ENCODE measurements at regions not wholly inside any gene's neighbourhood (a gene's known extent, or its start where the extent isn't known, plus 50 kb on each side); places are given as distances from the start of the nearest gene placed in this dataset.
A peak's percentile ranks its signal among the peaks of the same experiment; 100 is the strongest.

- H3K4me1 ChIP-seq (ENCODE audit: control insufficient read depth in 2 of 2, insufficient read depth in 2 of 2, low read length in 2 of 2): no peaks in the 10 kb centered on the region
- H3K36me3 ChIP-seq (ENCODE audit: control insufficient read depth in 2 of 2, insufficient read depth in 2 of 2, low read length in 1 of 2): no peaks in the 10 kb centered on the region
- H3K27ac ChIP-seq (ENCODE audit: low read depth in 1 of 2, low read length in 1 of 2): no peak overlapping the region
- no peaks in the 10 kb centered on the region for H3K9me3 ChIP-seq (ENCODE audit: control insufficient read depth in 2 of 2, insufficient read depth in 1 of 2, low read length in 1 of 2)
- H3K27me3 ChIP-seq (ENCODE audit: control insufficient read depth in 2 of 2, insufficient read depth in 1 of 2, low read length in 1 of 2): no peaks in the 10 kb centered on the region
- no peak overlapping the region for H3K4me3 ChIP-seq (ENCODE audit: low read length in 2 of 2)
- peak in 2 of 9 donors; percentile 1 to 7 for DNase-seq (ENCODE audit: low read depth in 6 of 9, low spot score in 9 of 9)
These were observed 619.2 kb upstream of the SGCG start for GRCh38 chr13:22561581-22561980.

GRCh38 chr13:22562116-22562515 lies 618.7 kb upstream of the SGCG start:
- no peaks in the 10 kb centered on the region for H3K4me1 ChIP-seq (ENCODE audit: control insufficient read depth in 2 of 2, insufficient read depth in 2 of 2, low read length in 2 of 2)
- no peaks in the 10 kb centered on the region for H3K9me3 ChIP-seq (ENCODE audit: control insufficient read depth in 2 of 2, insufficient read depth in 1 of 2, low read length in 1 of 2)
- no peak overlapping the region for H3K27ac ChIP-seq (ENCODE audit: low read depth in 1 of 2, low read length in 1 of 2)
- no peak overlapping the region for H3K4me3 ChIP-seq (ENCODE audit: low read length in 2 of 2)
- no peaks in the 10 kb centered on the region for H3K36me3 ChIP-seq (ENCODE audit: control insufficient read depth in 2 of 2, insufficient read depth in 2 of 2, low read length in 1 of 2)
- DNase-seq (ENCODE audit: low read depth in 6 of 9, low spot score in 9 of 9): no peak
- 94% methylated on average over 1 of the region's 1 CpG for WGBS
- H3K27me3 ChIP-seq (ENCODE audit: control insufficient read depth in 2 of 2, insufficient read depth in 1 of 2, low read length in 1 of 2): no peaks in the 10 kb centered on the region

GRCh38 chr13:22563272-22563671 lies 617.5 kb upstream of the SGCG start:
- Histone ChIP-seq H3K27me3 (ENCODE audit: control insufficient read depth in 2 of 2, insufficient read depth in 1 of 2, low read length in 1 of 2) (no peaks in the 10 kb centered on the region), H3K27ac (ENCODE audit: low read depth in 1 of 2, low read length in 1 of 2) (no peak overlapping the region), H3K4me1 (ENCODE audit: control insufficient read depth in 2 of 2, insufficient read depth in 2 of 2, low read length in 2 of 2) (no peaks in the 10 kb centered on the region), H3K4me3 (ENCODE audit: low read length in 2 of 2) (no peak overlapping the region), H3K36me3 (ENCODE audit: control insufficient read depth in 2 of 2, insufficient read depth in 2 of 2, low read length in 1 of 2) (no peaks in the 10 kb centered on the region), H3K9me3 (ENCODE audit: control insufficient read depth in 2 of 2, insufficient read depth in 1 of 2, low read length in 1 of 2) (no peaks in the 10 kb centered on the region)
- no peak for DNase-seq (ENCODE audit: low read depth in 6 of 9, low spot score in 9 of 9)

GRCh38 chr13:22569811-22570210 lies 611.0 kb upstream of the SGCG start:
- DNase-seq (ENCODE audit: low read depth in 6 of 9, low spot score in 9 of 9): no peak
- no peak overlapping the region for H3K27ac ChIP-seq (ENCODE audit: low read depth in 1 of 2, low read length in 1 of 2)
- H3K4me3 ChIP-seq (ENCODE audit: low read length in 2 of 2): no peak overlapping the region
- no peaks in the 10 kb centered on the region for H3K36me3 ChIP-seq (ENCODE audit: control insufficient read depth in 2 of 2, insufficient read depth in 2 of 2, low read length in 1 of 2)
- H3K4me1 ChIP-seq (ENCODE audit: control insufficient read depth in 2 of 2, insufficient read depth in 2 of 2, low read length in 2 of 2): no peaks in the 10 kb centered on the region
- 94% methylated on average over 2 of the region's 2 CpGs for WGBS
- no peaks in the 10 kb centered on the region for H3K27me3 ChIP-seq (ENCODE audit: control insufficient read depth in 2 of 2, insufficient read depth in 1 of 2, low read length in 1 of 2)
- H3K9me3 ChIP-seq (ENCODE audit: control insufficient read depth in 2 of 2, insufficient read depth in 1 of 2, low read length in 1 of 2): no peaks in the 10 kb centered on the region

GRCh38 chr13:22589880-22590279 lies 590.9 kb upstream of the SGCG start:
- H3K27me3 ChIP-seq (ENCODE audit: control insufficient read depth in 2 of 2, insufficient read depth in 1 of 2, low read length in 1 of 2): no peaks in the 10 kb centered on the region
- H3K9me3 ChIP-seq (ENCODE audit: control insufficient read depth in 2 of 2, insufficient read depth in 1 of 2, low read length in 1 of 2): peaks cover 2 to 15% of the 10 kb centered on the region in 2 donors
- H3K4me1 ChIP-seq (ENCODE audit: control insufficient read depth in 2 of 2, insufficient read depth in 2 of 2, low read length in 2 of 2): no peaks in the 10 kb centered on the region
- no peak for DNase-seq (ENCODE audit: low read depth in 6 of 9, low spot score in 9 of 9)
- H3K4me3 ChIP-seq (ENCODE audit: low read length in 2 of 2): no peak overlapping the region
- H3K36me3 ChIP-seq (ENCODE audit: control insufficient read depth in 2 of 2, insufficient read depth in 2 of 2, low read length in 1 of 2): no peaks in the 10 kb centered on the region
- no peak overlapping the region for H3K27ac ChIP-seq (ENCODE audit: low read depth in 1 of 2, low read length in 1 of 2)
- 71% methylated on average over 4 of the region's 4 CpGs for WGBS

GRCh38 chr13:22592515-22592914 lies 588.3 kb upstream of the SGCG start:
- no peak overlapping the region for H3K4me3 ChIP-seq (ENCODE audit: low read length in 2 of 2)
- no peaks in the 10 kb centered on the region for H3K4me1 ChIP-seq (ENCODE audit: control insufficient read depth in 2 of 2, insufficient read depth in 2 of 2, low read length in 2 of 2)
- H3K36me3 ChIP-seq (ENCODE audit: control insufficient read depth in 2 of 2, insufficient read depth in 2 of 2, low read length in 1 of 2): no peaks in the 10 kb centered on the region
- no peaks in the 10 kb centered on the region for H3K27me3 ChIP-seq (ENCODE audit: control insufficient read depth in 2 of 2, insufficient read depth in 1 of 2, low read length in 1 of 2)
- DNase-seq (ENCODE audit: low read depth in 6 of 9, low spot score in 9 of 9): no peak
- peaks cover 0 to 8% of the 10 kb centered on the region in 2 donors for H3K9me3 ChIP-seq (ENCODE audit: control insufficient read depth in 2 of 2, insufficient read depth in 1 of 2, low read length in 1 of 2)
- no peak overlapping the region for H3K27ac ChIP-seq (ENCODE audit: low read depth in 1 of 2, low read length in 1 of 2)

- 87% methylated on average over 10 of the region's 10 CpGs for WGBS
- H3K27me3 ChIP-seq (ENCODE audit: control insufficient read depth in 2 of 2, insufficient read depth in 1 of 2, low read length in 1 of 2): no peaks in the 10 kb centered on the region
- DNase-seq (ENCODE audit: low read depth in 6 of 9, low spot score in 9 of 9): no peak
- no peaks in the 10 kb centered on the region for H3K4me1 ChIP-seq (ENCODE audit: control insufficient read depth in 2 of 2, insufficient read depth in 2 of 2, low read length in 2 of 2)
- H3K27ac ChIP-seq (ENCODE audit: low read depth in 1 of 2, low read length in 1 of 2): no peak overlapping the region
- H3K36me3 ChIP-seq (ENCODE audit: control insufficient read depth in 2 of 2, insufficient read depth in 2 of 2, low read length in 1 of 2): no peaks in the 10 kb centered on the region
- peaks cover 0 to 8% of the 10 kb centered on the region in 2 donors for H3K9me3 ChIP-seq (ENCODE audit: control insufficient read depth in 2 of 2, insufficient read depth in 1 of 2, low read length in 1 of 2)
- H3K4me3 ChIP-seq (ENCODE audit: low read length in 2 of 2): no peak overlapping the region
These were observed 586.7 kb upstream of the SGCG start for GRCh38 chr13:22594041-22594440.

- WGBS: 68% methylated on average over 5 of the region's 5 CpGs
- no peak for DNase-seq (ENCODE audit: low read depth in 6 of 9, low spot score in 9 of 9)
- Histone ChIP-seq H3K27me3 (ENCODE audit: control insufficient read depth in 2 of 2, insufficient read depth in 1 of 2, low read length in 1 of 2) (no peaks in the 10 kb centered on the region), H3K36me3 (ENCODE audit: control insufficient read depth in 2 of 2, insufficient read depth in 2 of 2, low read length in 1 of 2) (no peaks in the 10 kb centered on the region), H3K9me3 (ENCODE audit: control insufficient read depth in 2 of 2, insufficient read depth in 1 of 2, low read length in 1 of 2) (peaks cover 0 to 11% of the 10 kb centered on the region in 2 donors), H3K4me3 (ENCODE audit: low read length in 2 of 2) (no peak overlapping the region), H3K27ac (ENCODE audit: low read depth in 1 of 2, low read length in 1 of 2) (no peak overlapping the region), H3K4me1 (ENCODE audit: control insufficient read depth in 2 of 2, insufficient read depth in 2 of 2, low read length in 2 of 2) (no peaks in the 10 kb centered on the region)
These were observed 584.5 kb upstream of the SGCG start for GRCh38 chr13:22596171-22596863.

GRCh38 chr13:22599156-22599555 lies 581.6 kb upstream of the SGCG start:
- Histone ChIP-seq H3K4me3 (ENCODE audit: low read length in 2 of 2) (no peak overlapping the region), H3K27me3 (ENCODE audit: control insufficient read depth in 2 of 2, insufficient read depth in 1 of 2, low read length in 1 of 2) (no peaks in the 10 kb centered on the region), H3K36me3 (ENCODE audit: control insufficient read depth in 2 of 2, insufficient read depth in 2 of 2, low read length in 1 of 2) (no peaks in the 10 kb centered on the region), H3K9me3 (ENCODE audit: control insufficient read depth in 2 of 2, insufficient read depth in 1 of 2, low read length in 1 of 2) (peaks cover 0 to 3% of the 10 kb centered on the region in 2 donors), H3K4me1 (ENCODE audit: control insufficient read depth in 2 of 2, insufficient read depth in 2 of 2, low read length in 2 of 2) (no peaks in the 10 kb centered on the region), H3K27ac (ENCODE audit: low read depth in 1 of 2, low read length in 1 of 2) (no peak overlapping the region)
- DNase-seq (ENCODE audit: low read depth in 6 of 9, low spot score in 9 of 9): no peak

GRCh38 chr13:22618002-22618401 lies 562.8 kb upstream of the SGCG start:
- no peaks in the 10 kb centered on the region for H3K36me3 ChIP-seq (ENCODE audit: control insufficient read depth in 2 of 2, insufficient read depth in 2 of 2, low read length in 1 of 2)
- H3K4me3 ChIP-seq (ENCODE audit: low read length in 2 of 2): no peak overlapping the region
- H3K4me1 ChIP-seq (ENCODE audit: control insufficient read depth in 2 of 2, insufficient read depth in 2 of 2, low read length in 2 of 2): no peaks in the 10 kb centered on the region
- no peak overlapping the region for H3K27ac ChIP-seq (ENCODE audit: low read depth in 1 of 2, low read length in 1 of 2)
- H3K9me3 ChIP-seq (ENCODE audit: control insufficient read depth in 2 of 2, insufficient read depth in 1 of 2, low read length in 1 of 2): peaks cover 0 to 2% of the 10 kb centered on the region in 2 donors
- no peaks in the 10 kb centered on the region for H3K27me3 ChIP-seq (ENCODE audit: control insufficient read depth in 2 of 2, insufficient read depth in 1 of 2, low read length in 1 of 2)
- no peak for DNase-seq (ENCODE audit: low read depth in 6 of 9, low spot score in 9 of 9)
- 90% methylated on average over 3 of the region's 3 CpGs for WGBS
